ENCODE measurements at regions not wholly inside any gene's neighbourhood (a gene's known extent, or its start where the extent isn't known, plus 50 kb on each side); places are given as distances from the start of the nearest gene placed in this dataset.

- Histone ChIP-seq H2AFZ (ENCODE audit: low read length) (no peak overlapping the region), H3K9me3 (ENCODE audit: low read length) (no peaks in the 10 kb centered on the region), H3K4me1 (ENCODE audit: insufficient read depth, low read length) (no peaks in the 10 kb centered on the region), H3K4me2 (ENCODE audit: low read length) (no peak overlapping the region), H3K36me3 (ENCODE audit: low read depth, low read length) (no peaks in the 10 kb centered on the region), H3F3A (ENCODE audit: low read length, unreplicated experiment) (no peaks in the 10 kb centered on the region), H3K27ac (ENCODE audit: low read length) (no peak overlapping the region), H3K9ac (ENCODE audit: low read length) (no peak overlapping the region), H3K9me2 (replicated peaks; ENCODE audit: low read length) (no peaks in the 10 kb centered on the region), H4K20me1 (ENCODE audit: low read length) (no peaks in the 10 kb centered on the region), H3K4me3 (ENCODE audit: low read length) (no peak overlapping the region), H3K79me2 (ENCODE audit: low read length) (no peaks in the 10 kb centered on the region), H3K27me3 (ENCODE audit: low read length) (0 out of 2 replicates have a peak, but pooled peaks cover 4% of the 10 kb centered on the region)
- CTCF ChIA-PET = no interaction called here
- ATAC-seq (no peak), DNase-seq (no peak)
- TF ChIP-seq EZH2phosphoT487 (IDR thresholded peaks at IDR 0.05; ENCODE audit: borderline replicate concordance, low read length) (no peak), EZH2 (IDR thresholded peaks at IDR 0.05; ENCODE audit: low read length, unreplicated experiment) (no peak), CTCF (conservative IDR thresholded peaks at IDR 0.05; ENCODE audit: low read depth, low read length) (no peak)
- intact Hi-C loops (cut with micrococcal nuclease) = no loop called here
- no TSS peak for BruUV-seq (replicated peaks)
- POLR2A ChIA-PET (ENCODE audit: unreplicated experiment) = no interaction called here
Observed at GRCh38 chr13:37368501-37368900, 230.1 kb downstream of the POSTN start.

GRCh38 chr13:37366044-37366770, 232.4 kb downstream of the POSTN start:
- ATAC-seq = no peak
- Histone ChIP-seq H3K9me3 (ENCODE audit: low read length) (no peaks in the 10 kb centered on the region), H3K9me2 (replicated peaks; ENCODE audit: low read length) (no peaks in the 10 kb centered on the region), H3K27me3 (ENCODE audit: low read length) (0 out of 2 replicates have a peak, but pooled peaks cover 4% of the 10 kb centered on the region), H3K79me2 (ENCODE audit: low read length) (no peaks in the 10 kb centered on the region), H4K20me1 (ENCODE audit: low read length) (no peaks in the 10 kb centered on the region), H3K4me1 (ENCODE audit: insufficient read depth, low read length) (no peaks in the 10 kb centered on the region), H3K9ac (ENCODE audit: low read length) (no peak overlapping the region), H2AFZ (ENCODE audit: low read length) (no peak overlapping the region), H3K4me3 (ENCODE audit: low read length) (no peak overlapping the region), H3F3A (ENCODE audit: low read length, unreplicated experiment) (no peaks in the 10 kb centered on the region), H3K4me2 (ENCODE audit: low read length) (no peak overlapping the region), H3K36me3 (ENCODE audit: low read depth, low read length) (no peaks in the 10 kb centered on the region), H3K27ac (ENCODE audit: low read length) (no peak overlapping the region)
- BruUV-seq (replicated peaks) = no TSS peak
- no peak for TF ChIP-seq EZH2phosphoT487 (IDR thresholded peaks at IDR 0.05; ENCODE audit: borderline replicate concordance, low read length)
- TF ChIP-seq EZH2 (IDR thresholded peaks at IDR 0.05; ENCODE audit: low read length, unreplicated experiment) = no peak
- no peak for TF ChIP-seq CTCF (conservative IDR thresholded peaks at IDR 0.05; ENCODE audit: low read depth, low read length)
- intact Hi-C loops (cut with micrococcal nuclease) = no loop called here
- ChIA-PET POLR2A (ENCODE audit: unreplicated experiment) (no interaction called here), CTCF (no interaction called here)
- no peak for DNase-seq

GRCh38 chr13:37365496-37365895, 233.1 kb downstream of the POSTN start:
- no TSS peak for BruUV-seq (replicated peaks)
- Histone ChIP-seq H3K4me1 (ENCODE audit: insufficient read depth, low read length) (0 out of 2 replicates have a peak, but pooled peaks cover 4% of the 10 kb centered on the region), H3K4me2 (ENCODE audit: low read length) (no peak overlapping the region), H3K36me3 (ENCODE audit: low read depth, low read length) (no peaks in the 10 kb centered on the region), H3K27me3 (ENCODE audit: low read length) (0 out of 2 replicates have a peak, but pooled peaks cover 4% of the 10 kb centered on the region), H2AFZ (ENCODE audit: low read length) (no peak overlapping the region), H3K79me2 (ENCODE audit: low read length) (no peaks in the 10 kb centered on the region), H4K20me1 (ENCODE audit: low read length) (no peaks in the 10 kb centered on the region), H3K9me3 (ENCODE audit: low read length) (no peaks in the 10 kb centered on the region), H3K4me3 (ENCODE audit: low read length) (no peak overlapping the region), H3K27ac (ENCODE audit: low read length) (no peak overlapping the region), H3K9ac (ENCODE audit: low read length) (no peak overlapping the region), H3K9me2 (replicated peaks; ENCODE audit: low read length) (no peaks in the 10 kb centered on the region), H3F3A (ENCODE audit: low read length, unreplicated experiment) (no peaks in the 10 kb centered on the region)
- intact Hi-C loops (cut with micrococcal nuclease) = no loop called here
- POLR2A ChIA-PET (ENCODE audit: unreplicated experiment) = no interaction called here
- no peak for ATAC-seq
- no peak for DNase-seq
- no peak for TF ChIP-seq EZH2 (IDR thresholded peaks at IDR 0.05; ENCODE audit: low read length, unreplicated experiment)
- no peak for TF ChIP-seq EZH2phosphoT487 (IDR thresholded peaks at IDR 0.05; ENCODE audit: borderline replicate concordance, low read length)
- TF ChIP-seq CTCF (conservative IDR thresholded peaks at IDR 0.05; ENCODE audit: low read depth, low read length) = no peak
- CTCF ChIA-PET = no interaction called here
